HCT116 (cell line): ENCODE measurements at regions not wholly inside any gene's neighbourhood (a gene's known extent, or its start where the extent isn't known, plus 50 kb on each side); places are given as distances from the start of the nearest gene placed in this dataset.
"Not testable (repeated sequence)": the region's sequence is repeated elsewhere in the genome, so short reads cannot be mapped to it uniquely, and the experiment has no call there.

Source experiments
- ATAC-seq: fragments of 200-7000 bp; cut with Tn5 transposase; 2 replicates; pipeline ENCODE4 v1.9.1; 2020; ENCODE audit warnings: mild to moderate bottlenecking, moderate library complexity
- BruUV-seq: library from RNA; stranded (reverse); fragments of 400-500 nt; replicated peaks from 2 replicates; lab custom pipeline; 2021; lab: Mats Ljungman, UMichigan
- CTCF ChIA-PET: fragments of 300-600 bp; sonication (Branson Sonifier 250); formaldehyde crosslinking; loops from one replicate; lab custom pipeline; 2021; ENCODE audit warnings: antibody characterized with exemption; lab: Charles Lee
- POLR2A ChIA-PET: fragments of 300-600, 350-600 bp; sonication (Branson Sonifier 250); formaldehyde crosslinking; loops from one replicate; lab custom pipeline; 2021; ENCODE audit warnings: antibody characterized with exemption; lab: Charles Lee
- RAD21 ChIA-PET, 2 experiments: fragments of 300-600 bp; sonication (Branson Sonifier 250); formaldehyde crosslinking; loops; one replicate each; lab custom pipeline; 2023; ENCODE audit warnings: low total read pairs in 2 of 2; ENCODE audit not compliant: uncharacterized antibody in 2 of 2, unreplicated experiment in 2 of 2, low non-redundant PET in 1 of 2; lab: Charles Lee
- DNase-seq: peaks from one replicate; pipeline ENCODE4 v3.0.0-alpha.2; 2010; ENCODE audit warnings: low read depth, low spot score
- H2AFZ ChIP-seq: fragments of 200-600 bp; shearing (Covaris generic), sonication (generic); 2 replicates; pipeline ENCODE4 v1.6.1; 2017; ENCODE audit warnings: low read depth, mixed run types, mixed read lengths, antibody characterized with exemption, low read length; ENCODE audit not compliant: poor library complexity, severe bottlenecking
- H3K27ac ChIP-seq: 2 replicates; pipeline ENCODE4 v1.5.1; 2012; ENCODE audit warnings: low read depth, low read length
- H3K27me3 ChIP-seq: fragments of 200-600 bp; sonication (generic); 2 replicates; pipeline ENCODE4 v1.6.1; 2016; ENCODE audit warnings: mixed run types, low read length, mixed read lengths; ENCODE audit not compliant: insufficient read depth
- H3K36me3 ChIP-seq, 2 experiments: fragments of 200-500 bp in 1 of 2; fragments of 200-600 bp in 1 of 2; sonication (Bioruptor generic) in 1 of 2; sonication (generic) in 1 of 2; 2 replicates each; pipeline versions ENCODE4 v1.5.1 to v1.6.1; 2014 to 2016; ENCODE audit warnings: low read length in 2 of 2, inconsistent platforms in 1 of 2, mixed read lengths in 1 of 2, mixed run types in 1 of 2; ENCODE audit not compliant: insufficient read depth in 2 of 2, control insufficient read depth in 1 of 2
- H3K4me1 ChIP-seq, 2 experiments: fragments of 200-600 bp in 1 of 2; sonication (generic) in 1 of 2; 2 replicates each; pipeline versions ENCODE4 v1.5.1 to v1.6.1; 2012 to 2017; ENCODE audit warnings: low read length in 2 of 2, inconsistent platforms in 1 of 2, mild to moderate bottlenecking in 1 of 2, mixed read lengths in 1 of 2, mixed run types in 1 of 2, moderate library complexity in 1 of 2; ENCODE audit not compliant: insufficient read depth in 2 of 2, control insufficient read depth in 1 of 2
- H3K4me2 ChIP-seq: fragments of 200-600 bp; sonication (generic); 2 replicates; pipeline ENCODE4 v1.6.1; 2017; ENCODE audit warnings: mixed run types, low read length, mixed read lengths
- H3K4me3 ChIP-seq, 2 experiments: fragments of 200-600 bp in 1 of 2; sonication (generic) in 1 of 2; replicated peaks in 1 of 2; 2 replicates each; pipeline ENCODE4 v1.5.1; 2011 to 2016; ENCODE audit warnings: low read length in 2 of 2, control low read depth in 1 of 2, low read depth in 1 of 2, mild to moderate bottlenecking in 1 of 2, mixed read lengths in 1 of 2, mixed run types in 1 of 2
- H3K79me2 ChIP-seq: fragments of 200-600 bp; sonication (generic); 2 replicates; pipeline ENCODE4 v1.6.1; 2017; ENCODE audit warnings: mild to moderate bottlenecking, mixed run types, low read length, moderate library complexity, mixed read lengths; ENCODE audit not compliant: insufficient read depth
- H3K9ac ChIP-seq: fragments of 200-600 bp; sonication (generic); 2 replicates; pipeline ENCODE4 v1.6.1; 2016; ENCODE audit warnings: low read length, mixed read lengths
- H3K9me2 ChIP-seq: fragments of 200-600 bp; sonication (generic), shearing (Covaris generic); 2 replicates; pipeline ENCODE4 v1.6.1; 2017; ENCODE audit warnings: mixed run types, mild to moderate bottlenecking, moderate library complexity; ENCODE audit not compliant: insufficient read depth
- H3K9me3 ChIP-seq, 2 experiments: fragments of 200-500 bp in 1 of 2; fragments of 200-600 bp in 1 of 2; sonication (Bioruptor generic) in 1 of 2; sonication (generic) in 1 of 2; 2 replicates each; pipeline ENCODE4 v1.6.1; 2014 to 2017; ENCODE audit warnings: low read length in 2 of 2, mixed read lengths in 2 of 2, inconsistent platforms in 1 of 2, low read depth in 1 of 2, mild to moderate bottlenecking in 1 of 2, mixed run types in 1 of 2, moderate library complexity in 1 of 2; ENCODE audit not compliant: control insufficient read depth in 1 of 2, insufficient read depth in 1 of 2
- H4K20me1 ChIP-seq: fragments of 200-600 bp; sonication (generic), shearing (Covaris generic); 2 replicates; pipeline ENCODE4 v1.6.1; 2017; ENCODE audit warnings: mixed run types, mild to moderate bottlenecking, moderate library complexity; ENCODE audit not compliant: insufficient read depth
- CEBPB ChIP-seq: IDR thresholded peaks from 2 replicates; pipeline ENCODE4 v1.6.1; 2012; ENCODE audit warnings: low read depth
- ELF1 ChIP-seq: IDR thresholded peaks from 2 replicates; pipeline ENCODE4 v1.6.1; 2012; ENCODE audit warnings: low read depth, borderline replicate concordance
- MAX ChIP-seq: IDR thresholded peaks from 2 replicates; pipeline ENCODE4 v1.6.1; 2012
- POLR2AphosphoS5 ChIP-seq: IDR thresholded peaks from 2 replicates; pipeline ENCODE4 v1.6.1; 2011; ENCODE audit warnings: mild to moderate bottlenecking, low read depth, low read length, moderate library complexity
- RAD21 ChIP-seq: IDR thresholded peaks from 2 replicates; pipeline ENCODE4 v1.6.1; 2012; ENCODE audit warnings: low read depth, mild to moderate bottlenecking
- REST ChIP-seq: IDR thresholded peaks from 2 replicates; pipeline ENCODE4 v1.6.1; 2012; ENCODE audit warnings: low read depth
- SP1 ChIP-seq: IDR thresholded peaks from 2 replicates; pipeline ENCODE4 v1.6.1; 2012; ENCODE audit warnings: low read depth
- SRF ChIP-seq: IDR thresholded peaks from 2 replicates; pipeline ENCODE4 v1.6.1; 2012; ENCODE audit warnings: low read depth
- TCF7L2 ChIP-seq: IDR thresholded peaks from 2 replicates; pipeline ENCODE4 v1.7.0; 2011; ENCODE audit warnings: borderline replicate concordance, inconsistent platforms; ENCODE audit not compliant: insufficient read depth, insufficient read length; ENCODE audit errors: extremely low read depth
- ZBTB33 ChIP-seq: IDR thresholded peaks from 2 replicates; pipeline ENCODE4 v1.6.1; 2011; ENCODE audit warnings: mild to moderate bottlenecking, low read length, moderate library complexity; ENCODE audit not compliant: insufficient replicate concordance; ENCODE audit errors: extremely low read depth
- intact Hi-C: fragments of 100-400 bp; cut with micrococcal nuclease; formaldehyde crosslinking; loops from 2 replicates; pipeline ENCODE4 v1.10.0; 2022
- TF ChIP-seq, protein P1 (sequence below): IDR thresholded peaks from 2 replicates; pipeline ENCODE4 v1.6.1; 2012

DNA sequence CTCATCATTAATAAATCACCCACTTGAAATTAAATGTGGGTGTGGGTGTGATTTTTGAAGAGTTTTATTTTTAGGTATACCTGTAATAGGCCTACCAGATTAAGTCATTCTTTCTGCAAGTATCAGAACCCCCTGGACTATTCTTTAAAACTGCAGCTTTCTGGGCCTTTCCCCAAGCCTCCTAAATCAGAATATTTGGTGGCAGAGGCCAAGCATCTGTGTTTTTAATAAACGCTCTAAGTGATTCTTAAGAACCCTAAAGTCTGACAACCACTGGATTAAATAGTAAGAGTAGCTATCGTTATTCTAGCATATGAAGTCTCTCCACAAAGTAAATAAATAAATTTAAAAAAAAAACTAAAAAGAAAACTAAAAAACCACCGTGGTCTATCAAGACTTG is 703.0 kb upstream of the NRP1 start:
- H3K4me1 ChIP-seq, result no peaks in the 10 kb centered on the region
- H3K9ac ChIP-seq, result no peak overlapping the region
- H4K20me1 ChIP-seq, result no peaks in the 10 kb centered on the region
- no peaks in the 10 kb centered on the region for H3K79me2 ChIP-seq
- TF ChIP-seq TCF7L2 (no peak), SRF (no peak), MAX (no peak), ZBTB33 (no peak), ELF1 (no peak), CEBPB (no peak), REST (no peak), RAD21 (no peak), POLR2AphosphoS5 (no peak), SP1 (no peak)
- TF ChIP-seq, protein P1, sequence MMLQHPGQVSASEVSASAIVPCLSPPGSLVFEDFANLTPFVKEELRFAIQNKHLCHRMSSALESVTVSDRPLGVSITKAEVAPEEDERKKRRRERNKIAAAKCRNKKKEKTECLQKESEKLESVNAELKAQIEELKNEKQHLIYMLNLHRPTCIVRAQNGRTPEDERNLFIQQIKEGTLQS, result no peak
- no peaks in the 10 kb centered on the region for H3K36me3 ChIP-seq
- no peaks in the 10 kb centered on the region for H3K9me3 ChIP-seq
- H3K9me2 ChIP-seq, result no peaks in the 10 kb centered on the region
- intact Hi-C loops, result no loop called here
- no peaks in the 10 kb centered on the region for H3K27me3 ChIP-seq
- DNase-seq (no peak), ATAC-seq (no peak)
- no TSS peak for BruUV-seq
- no peak overlapping the region for H3K27ac ChIP-seq
- ChIA-PET POLR2A (no interaction called here), CTCF (no interaction called here), RAD21 (no interaction called here)
- no peak overlapping the region for H3K4me2 ChIP-seq
- no peak overlapping the region for H3K4me3 ChIP-seq
- no peak overlapping the region for H2AFZ ChIP-seq

DNA sequence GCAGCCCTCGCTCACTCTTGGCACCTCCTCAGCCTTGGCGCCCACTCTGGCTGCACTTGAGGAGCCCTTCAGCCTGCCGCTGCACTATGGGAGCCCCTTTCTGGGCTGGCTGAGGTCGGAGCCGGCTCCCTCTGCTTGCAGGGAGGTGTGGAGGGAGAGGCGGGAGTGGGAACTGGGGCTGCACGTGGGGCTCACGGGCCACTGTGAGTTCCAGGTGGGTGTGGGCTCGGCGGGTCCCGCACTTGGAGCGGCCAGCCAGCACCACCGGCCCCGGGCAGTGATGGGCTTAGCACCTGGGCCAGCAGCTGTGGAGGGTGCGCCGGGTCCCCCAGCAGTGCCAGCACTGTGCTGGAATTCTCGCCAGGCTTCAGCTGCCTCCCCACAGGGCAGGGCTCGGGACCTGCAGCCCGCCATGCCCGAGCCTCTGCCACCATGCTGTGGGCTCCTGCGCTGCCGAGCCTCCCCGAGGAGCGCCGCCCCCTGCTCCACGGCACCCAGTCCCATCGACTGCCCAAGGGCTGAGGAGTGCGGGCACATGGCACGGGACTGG is 700.8 kb upstream of the NRP1 start:
- ATAC-seq, H3K9me3 ChIP-seq, H3K4me2 ChIP-seq, RAD21 ChIA-PET, H3K4me3 ChIP-seq, POLR2A ChIA-PET, intact Hi-C loops, H4K20me1 ChIP-seq, H3K27ac ChIP-seq, H3K36me3 ChIP-seq, DNase-seq, BruUV-seq, H3K9ac ChIP-seq, H3K4me1 ChIP-seq, CTCF ChIA-PET, H3K79me2 ChIP-seq, H3K27me3 ChIP-seq, H2AFZ ChIP-seq, H3K9me2 ChIP-seq: not testable (repeated sequence)
